Activated effector memory CD4-positive, alpha-beta T cell treated with anti-CD3 and anti-CD28 coated beads, Interleukin-2, amount 50 U/mL, for 16 hours (primary cell): ENCODE measurements at regions not wholly inside any gene's neighbourhood (a gene's known extent, or its start where the extent isn't known, plus 50 kb on each side); places are given as distances from the start of the nearest gene placed in this dataset.

Experiments used
- DNase-seq: peaks from one replicate; pipeline ENCODE4 v3.0.0-alpha.2; 2020

DNA sequence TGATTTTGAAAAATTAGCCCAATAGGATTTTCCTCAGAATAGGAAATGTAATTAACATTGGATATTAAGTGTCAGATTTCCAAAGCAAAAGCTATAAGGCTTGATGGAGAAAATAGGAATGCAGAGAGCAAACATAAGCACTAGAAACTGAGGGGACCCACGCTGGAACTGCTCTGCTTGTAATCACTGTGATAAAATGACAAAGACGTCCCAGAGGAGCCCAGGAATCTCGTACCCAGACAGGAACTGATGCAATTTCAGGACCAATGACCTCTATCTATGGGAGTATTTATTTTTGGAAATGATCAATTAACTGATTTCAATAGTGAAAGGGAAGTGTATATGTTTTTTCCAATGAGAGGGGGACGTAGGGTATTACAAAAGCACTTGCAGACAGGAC is 714.5 kb upstream of the WWC1 start:
- DNase-seq: no peak

GRCh38 chr5:167577616-167578015 is 713.8 kb upstream of the WWC1 start:
- DNase-seq: no peak

GRCh38 chr5:167578977-167579692 is 712.3 kb upstream of the WWC1 start:
- DNase-seq: no peak

DNA sequence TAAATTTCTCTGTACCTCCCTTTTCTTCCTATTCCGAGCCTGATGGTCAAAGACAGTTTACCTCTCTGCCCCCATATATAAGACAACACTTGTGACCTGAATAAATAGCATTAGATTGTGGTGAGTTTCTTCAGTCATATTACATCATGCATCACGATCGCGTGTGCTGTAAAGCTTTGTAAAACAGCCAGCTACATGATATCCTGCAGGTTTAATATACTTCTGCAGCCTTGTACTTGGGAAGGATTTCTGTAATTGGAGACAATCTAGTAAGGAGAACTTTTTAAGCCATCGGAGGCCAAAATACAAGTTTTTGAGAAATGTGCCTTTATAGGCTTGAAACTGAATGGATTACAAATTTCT is 711.8 kb upstream of the WWC1 start:
- DNase-seq: no peak

GRCh38 chr5:167580608-167581007 is 710.8 kb upstream of the WWC1 start:
- DNase-seq: no peak

DNA sequence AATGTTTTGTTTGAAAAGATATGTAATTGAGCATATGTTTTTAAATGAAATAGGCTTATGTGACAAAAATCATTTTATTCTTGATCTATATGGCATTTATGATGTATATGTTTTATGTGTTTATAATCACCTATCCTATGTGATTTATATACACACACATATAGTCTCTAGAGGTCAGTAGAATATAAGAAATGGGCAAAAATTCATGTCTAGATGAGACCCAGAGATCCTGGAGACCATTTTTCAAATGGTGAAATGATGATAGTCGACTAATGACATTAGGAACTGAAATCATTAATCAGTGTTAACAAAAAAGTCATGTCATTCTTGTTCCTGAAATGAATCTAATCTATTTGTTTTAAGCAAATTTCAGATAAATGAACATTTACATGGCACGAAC is 709.2 kb upstream of the WWC1 start:
- DNase-seq: no peak

DNA sequence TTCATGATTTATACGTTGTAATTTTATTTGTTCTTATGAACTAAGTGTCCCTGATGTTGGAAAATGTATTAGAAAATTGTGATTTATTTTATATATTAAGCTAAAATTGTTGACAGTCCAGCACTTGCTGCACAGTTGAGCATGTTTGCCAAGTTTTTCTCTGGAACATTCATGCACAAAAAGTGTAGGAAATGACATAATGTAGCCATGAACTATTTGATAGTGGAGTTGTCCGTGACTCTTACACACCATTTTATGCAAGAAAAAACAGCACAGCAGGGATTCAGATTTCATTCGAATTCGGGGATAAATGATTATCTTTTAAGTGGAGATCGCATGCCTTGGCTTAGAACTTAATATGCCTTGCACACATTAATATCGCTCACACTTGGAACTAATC is 708.6 kb upstream of the WWC1 start:
- no peak for DNase-seq

- no peak for DNase-seq
Observed at GRCh38 chr5:167585184-167585583, 706.3 kb upstream of the WWC1 start.

- DNase-seq: no peak
Observed at GRCh38 chr5:167587772-167588437, 703.5 kb upstream of the WWC1 start.

DNA sequence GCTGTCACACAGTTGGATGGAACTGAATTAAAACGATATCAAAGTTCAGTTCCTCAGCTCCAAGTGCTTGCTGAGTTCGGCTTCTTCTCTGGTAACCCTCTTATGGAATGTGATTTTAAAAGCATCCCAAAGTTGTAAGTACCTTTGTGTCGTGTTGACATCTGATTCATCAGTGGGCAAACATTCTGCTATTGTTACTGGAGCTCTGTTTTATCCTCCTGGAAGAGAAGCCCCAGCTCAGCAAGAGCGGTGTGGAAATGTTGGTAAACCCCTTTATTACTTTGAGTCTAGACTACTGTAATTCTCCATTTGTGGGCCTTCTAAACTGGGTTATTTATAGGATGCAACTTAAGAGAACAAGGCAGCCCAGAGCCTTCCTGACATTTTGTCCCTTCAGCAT is 699.3 kb upstream of the WWC1 start:
- DNase-seq: no peak

DNA sequence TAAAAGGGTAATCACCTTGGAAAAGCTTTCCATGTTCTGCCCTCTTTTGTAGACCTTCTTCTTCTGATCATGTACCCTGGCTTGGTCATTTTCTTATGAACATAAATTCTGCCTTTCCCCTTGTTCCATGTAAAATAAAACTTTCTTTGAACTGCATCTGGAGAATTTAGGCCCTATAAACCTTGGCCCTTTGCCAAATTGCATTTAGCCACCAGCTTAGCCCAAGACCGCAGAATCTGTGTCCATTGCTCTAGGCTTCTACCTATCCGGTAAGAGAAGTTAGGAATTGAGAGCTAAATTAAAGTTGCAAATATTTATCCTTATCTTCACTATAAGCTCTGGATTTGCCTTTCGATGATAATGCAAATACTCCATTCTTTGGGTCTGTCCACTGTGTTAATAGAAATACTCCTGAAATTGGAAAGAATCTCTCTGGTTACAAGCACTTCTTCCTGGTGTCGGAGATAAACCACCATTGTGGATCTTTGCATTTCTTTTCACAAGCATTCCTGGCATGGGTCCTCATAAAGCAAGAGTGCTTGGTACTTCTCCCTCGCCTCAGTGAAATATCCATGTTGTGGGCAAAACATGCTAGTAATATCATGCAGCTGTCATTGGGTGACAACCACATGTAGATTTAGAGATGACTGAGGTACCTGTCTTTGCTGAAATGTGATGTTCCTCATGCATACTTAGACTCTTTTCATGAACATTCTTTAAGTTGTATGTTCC is 698.0 kb upstream of the WWC1 start:
- no peak for DNase-seq

DNA sequence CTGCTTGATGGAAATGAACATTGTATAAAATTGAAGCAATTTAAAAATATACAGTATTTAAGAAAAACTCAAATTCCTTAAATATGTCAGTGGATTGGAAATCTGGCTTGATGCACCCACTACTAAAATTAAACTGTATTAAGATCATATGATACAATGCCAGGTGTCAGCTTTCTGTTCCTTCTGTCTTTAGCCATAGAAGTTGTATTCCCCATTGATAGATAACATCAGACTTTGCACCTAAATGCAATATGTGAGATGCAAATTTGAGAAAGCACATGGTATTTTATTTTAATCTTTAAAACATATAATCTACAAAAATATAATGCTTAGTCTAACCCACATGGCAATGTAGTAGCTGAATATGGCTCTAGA is 697.4 kb upstream of the WWC1 start:
- no peak for DNase-seq

GRCh38 chr5:167594750-167595149 is 696.7 kb upstream of the WWC1 start:
- no peak for DNase-seq

- no peak for DNase-seq
Observed at GRCh38 chr5:167595196-167595595, 696.2 kb upstream of the WWC1 start.

DNA sequence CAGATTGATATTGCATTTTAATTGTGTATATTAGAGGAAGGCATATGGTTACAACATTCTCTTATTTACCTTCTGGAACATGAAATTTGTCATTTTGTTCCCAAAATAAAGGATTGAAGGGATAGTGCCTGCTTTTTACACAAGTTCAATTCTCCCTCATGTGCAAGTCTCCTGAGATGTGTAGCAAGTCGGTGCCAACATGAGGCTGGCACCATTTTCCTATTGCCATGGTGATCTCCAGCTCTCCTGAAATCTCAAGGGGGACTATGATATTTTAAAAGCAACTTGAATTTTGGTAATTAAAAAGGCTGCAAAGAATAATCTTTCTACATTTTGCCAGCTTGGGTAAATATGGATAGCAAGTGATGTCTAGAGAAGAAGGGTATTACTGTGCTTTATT is 693.3 kb upstream of the WWC1 start:
- no peak for DNase-seq

DNA sequence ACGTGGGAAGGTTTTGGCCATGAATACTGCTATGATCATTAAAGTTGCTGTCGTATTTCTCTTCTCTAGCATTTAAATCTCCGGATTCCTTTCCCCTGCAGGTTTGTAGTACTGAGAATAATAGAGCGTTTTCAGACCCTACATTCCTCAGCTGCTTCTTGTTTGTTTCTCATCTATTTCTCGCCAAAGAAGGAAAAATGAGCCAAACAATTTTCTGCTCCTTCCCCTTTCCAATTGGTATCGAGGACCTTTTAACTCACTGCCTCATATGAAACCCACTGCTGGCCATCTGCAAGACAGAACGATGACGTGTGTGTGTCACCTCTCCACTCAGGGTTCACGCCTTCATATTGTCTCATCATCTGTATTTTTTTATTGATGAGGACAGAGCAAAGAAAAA is 689.4 kb upstream of the WWC1 start:
- no peak for DNase-seq

DNA sequence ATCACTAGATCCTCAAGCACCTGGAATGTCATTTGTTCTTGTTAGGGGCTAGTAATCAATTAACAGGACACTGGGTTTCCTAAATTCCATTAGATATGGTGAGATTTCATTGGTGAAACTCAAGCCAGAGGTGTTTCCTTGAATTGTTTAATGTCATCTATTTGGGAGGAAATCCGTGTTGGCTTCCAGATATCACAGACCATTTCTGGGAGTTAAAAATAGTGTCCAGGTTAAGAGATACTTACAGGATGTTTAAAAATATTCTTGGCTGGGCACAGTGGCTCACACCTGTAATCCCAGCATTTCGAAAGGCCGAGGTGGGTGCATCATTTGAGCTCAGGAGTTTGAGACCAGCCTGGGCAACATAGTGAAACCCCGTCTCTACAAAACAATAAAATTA is 688.3 kb upstream of the WWC1 start:
- no peak for DNase-seq

GRCh38 chr5:167608390-167609272 is 682.8 kb upstream of the WWC1 start:
- no peak for DNase-seq

DNA sequence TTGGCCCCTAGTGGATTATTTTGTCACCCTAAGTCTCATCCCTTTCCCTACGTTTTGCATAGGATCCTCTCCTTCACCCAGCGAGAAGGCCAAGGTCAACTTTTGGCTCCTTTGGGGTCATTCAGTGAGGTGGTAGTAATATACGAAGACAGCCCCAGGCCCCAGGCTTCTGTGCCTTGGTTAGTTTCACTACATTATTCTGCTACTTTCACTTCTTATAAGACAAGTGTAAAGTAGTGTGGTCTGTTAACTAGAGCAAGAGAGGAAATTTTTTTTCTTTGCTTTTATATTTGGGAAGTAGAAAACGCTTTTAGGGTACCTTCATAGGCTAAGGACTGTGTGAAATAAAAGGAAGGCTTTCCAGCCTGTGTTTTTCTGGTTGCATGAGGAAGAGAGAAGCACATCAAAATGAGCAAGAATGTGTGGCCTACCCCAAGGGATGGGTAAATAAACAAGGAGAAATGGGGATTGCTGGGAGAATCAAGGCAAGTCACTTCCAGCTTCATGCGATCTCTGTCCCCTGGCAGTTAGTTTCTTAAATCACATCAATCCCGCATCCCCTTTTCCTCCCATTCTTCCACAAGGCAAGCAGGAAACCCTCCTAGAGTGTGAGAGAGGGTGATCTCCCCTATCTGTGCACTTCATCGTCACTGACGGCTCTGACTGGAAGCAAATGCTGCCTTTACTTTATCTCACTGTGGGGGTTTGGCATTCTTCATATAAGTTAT is 677.0 kb upstream of the WWC1 start:
- DNase-seq: no peak

GRCh38 chr5:167616043-167616890 is 675.2 kb upstream of the WWC1 start:
- no peak for DNase-seq

GRCh38 chr5:167623354-167623753 is 668.1 kb upstream of the WWC1 start:
- DNase-seq: no peak

GRCh38 chr5:167624053-167624452 is 667.4 kb upstream of the WWC1 start:
- DNase-seq: no peak
